Rectal smooth muscle tissue (tissue), 1 donor: ENCODE measurements at regions not wholly inside any gene's neighbourhood (a gene's known extent, or its start where the extent isn't known, plus 50 kb on each side); places are given as distances from the start of the nearest gene placed in this dataset.

Experiments
- H3K27ac ChIP-seq: one replicate; pipeline ENCODE4 v1.7.0; 2013; ENCODE audit warnings: low read depth, low read length, inconsistent platforms
- H3K27me3 ChIP-seq: one replicate; pipeline ENCODE4 v1.7.0; 2013; ENCODE audit warnings: low read length; ENCODE audit not compliant: control insufficient read depth, insufficient read depth
- H3K36me3 ChIP-seq: one replicate; pipeline ENCODE4 v1.7.0; 2013; ENCODE audit warnings: low read length; ENCODE audit not compliant: control insufficient read depth, insufficient read depth
- H3K4me1 ChIP-seq: one replicate; pipeline ENCODE4 v1.7.0; 2013; ENCODE audit warnings: low read length; ENCODE audit not compliant: control insufficient read depth, insufficient read depth
- H3K4me3 ChIP-seq: one replicate; pipeline ENCODE4 v1.7.0; 2013; ENCODE audit warnings: low read length
- H3K9ac ChIP-seq: one replicate; pipeline ENCODE4 v1.7.0; 2013; ENCODE audit warnings: low read length

DNA sequence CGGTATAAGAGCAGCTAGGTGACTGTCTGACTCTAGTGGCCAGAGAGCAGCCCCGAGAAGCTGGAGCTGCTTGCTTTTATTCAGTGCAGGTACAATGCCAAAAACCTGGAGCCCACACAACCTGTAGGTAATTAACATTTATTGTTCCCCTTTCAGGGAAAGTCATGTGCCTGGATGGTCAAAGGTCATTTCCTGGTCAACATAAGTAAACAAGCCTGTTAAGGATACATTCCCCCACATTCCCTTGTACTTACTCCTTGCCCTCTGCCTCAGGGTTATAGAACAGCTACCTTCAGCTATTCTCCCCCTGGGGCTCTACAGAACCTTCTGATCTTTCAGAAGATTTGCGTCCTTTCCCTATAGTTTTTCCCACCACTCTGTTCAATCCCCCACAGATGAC, 253.4 kb downstream of the TMA16 start:
- Histone ChIP-seq H3K4me1 (no peaks in the 10 kb centered on the region), H3K9ac (no peak overlapping the region), H3K4me3 (no peak overlapping the region), H3K27me3 (no peaks in the 10 kb centered on the region), H3K27ac (no peak overlapping the region), H3K36me3 (no peaks in the 10 kb centered on the region)

GRCh38 chr4:163748449-163748848, 254.0 kb downstream of the TMA16 start:
- Histone ChIP-seq H3K4me3 (no peak overlapping the region), H3K27me3 (no peaks in the 10 kb centered on the region), H3K36me3 (no peaks in the 10 kb centered on the region), H3K4me1 (no peaks in the 10 kb centered on the region), H3K9ac (no peak overlapping the region), H3K27ac (no peak overlapping the region)

DNA sequence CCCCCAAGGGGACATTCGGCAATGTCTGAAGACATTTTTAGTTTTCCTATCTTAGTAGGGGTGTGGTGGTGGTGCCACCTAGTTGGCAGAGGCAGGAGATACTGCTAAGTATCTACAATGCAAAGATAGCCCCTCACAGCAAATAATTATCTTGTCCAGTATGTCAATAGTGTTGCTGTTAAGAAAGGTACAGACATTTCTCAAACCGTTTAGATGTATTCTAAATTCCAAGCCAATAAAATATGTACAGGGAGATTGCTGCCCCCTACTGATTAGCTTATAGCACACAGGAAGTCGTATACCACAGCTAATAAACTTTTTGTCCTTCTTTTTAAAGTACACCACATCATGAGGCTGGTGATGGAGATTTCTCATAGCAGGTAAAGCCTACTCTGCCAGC, 260.5 kb downstream of the TMA16 start:
- Histone ChIP-seq H3K4me3 (no peak overlapping the region), H3K9ac (no peak overlapping the region), H3K4me1 (no peaks in the 10 kb centered on the region), H3K27ac (no peak overlapping the region), H3K36me3 (no peaks in the 10 kb centered on the region), H3K27me3 (no peaks in the 10 kb centered on the region)

GRCh38 chr4:163757219-163757618, 262.7 kb downstream of the TMA16 start:
- no peak overlapping the region for H3K9ac ChIP-seq
- H3K36me3 ChIP-seq: no peaks in the 10 kb centered on the region
- no peaks in the 10 kb centered on the region for H3K27me3 ChIP-seq
- H3K27ac ChIP-seq: no peak overlapping the region
- no peaks in the 10 kb centered on the region for H3K4me1 ChIP-seq
- no peak overlapping the region for H3K4me3 ChIP-seq

DNA sequence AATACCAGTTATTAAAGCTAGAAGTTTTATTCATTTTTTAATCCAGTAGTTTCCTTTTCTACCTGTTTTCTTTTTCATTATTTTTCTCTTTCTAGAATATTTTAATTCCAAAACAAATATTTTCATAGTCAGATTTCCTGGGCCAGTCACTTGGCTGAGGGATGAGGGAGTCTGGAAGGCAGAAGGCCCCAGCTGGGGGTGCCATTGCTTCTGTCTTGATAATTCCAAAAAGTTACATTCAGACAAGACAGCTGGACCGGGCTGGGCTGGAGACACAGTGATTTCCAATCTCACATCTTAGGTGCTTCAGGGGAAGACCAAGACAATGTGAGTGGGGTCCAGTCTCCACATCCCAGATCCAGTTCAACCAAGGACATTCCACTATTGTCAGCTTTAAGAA, 263.5 kb downstream of the TMA16 start:
- no peak overlapping the region for H3K4me3 ChIP-seq
- no peaks in the 10 kb centered on the region for H3K36me3 ChIP-seq
- no peaks in the 10 kb centered on the region for H3K4me1 ChIP-seq
- no peak overlapping the region for H3K9ac ChIP-seq
- no peak overlapping the region for H3K27ac ChIP-seq
- H3K27me3 ChIP-seq: no peaks in the 10 kb centered on the region

DNA sequence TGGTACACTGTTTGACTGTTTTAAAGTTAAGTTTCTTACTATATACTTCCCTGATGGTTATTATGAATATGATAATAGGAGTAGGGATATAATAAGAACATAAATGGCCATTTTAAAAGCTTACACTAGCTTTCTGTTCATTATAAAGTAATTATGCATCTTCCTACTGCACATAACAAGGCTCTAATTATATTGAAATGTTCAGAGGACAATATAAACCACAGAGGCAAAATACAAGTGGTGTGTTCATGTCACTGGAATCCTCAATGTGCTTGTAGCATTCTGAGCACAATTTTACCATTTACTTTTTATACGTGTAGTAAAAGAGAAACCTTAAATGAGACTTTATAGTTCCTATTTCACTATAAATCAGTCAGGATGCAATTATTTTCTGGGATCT, 268.3 kb downstream of the TMA16 start:
- Histone ChIP-seq H3K4me1 (no peaks in the 10 kb centered on the region), H3K27me3 (no peaks in the 10 kb centered on the region), H3K9ac (no peak overlapping the region), H3K36me3 (no peaks in the 10 kb centered on the region), H3K27ac (no peak overlapping the region), H3K4me3 (no peak overlapping the region)

GRCh38 chr4:163764569-163764968, 270.1 kb downstream of the TMA16 start:
- H3K4me1 ChIP-seq: no peaks in the 10 kb centered on the region
- H3K27ac ChIP-seq: no peak overlapping the region

DNA sequence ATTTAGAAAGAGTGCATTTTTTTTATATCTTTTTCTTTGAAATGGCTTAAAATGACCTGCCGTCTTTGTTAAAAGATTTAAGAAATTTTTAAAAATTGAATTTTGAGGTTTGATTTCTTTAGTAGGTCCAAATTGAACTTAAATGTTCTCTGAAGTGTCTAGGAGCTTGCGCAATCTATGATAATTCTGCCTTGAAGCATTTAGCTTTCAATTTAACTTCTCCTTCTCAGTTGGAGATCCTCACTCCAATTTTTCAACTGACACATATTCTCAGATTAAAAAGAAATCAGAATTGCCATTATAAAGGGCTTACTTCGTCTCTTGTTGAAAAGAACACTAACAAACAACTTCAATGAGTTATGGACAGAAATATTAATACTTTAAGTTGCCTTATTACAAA, 273.5 kb downstream of the TMA16 start:
- no peak overlapping the region for H3K27ac ChIP-seq
- H3K36me3 ChIP-seq: no peaks in the 10 kb centered on the region
- H3K4me1 ChIP-seq: no peaks in the 10 kb centered on the region
- H3K4me3 ChIP-seq: no peak overlapping the region
- no peak overlapping the region for H3K9ac ChIP-seq
- no peaks in the 10 kb centered on the region for H3K27me3 ChIP-seq

More at GRCh38 chr4:163764569-163764968, 270.1 kb downstream of the TMA16 start:
- Histone ChIP-seq H3K9ac (no peak overlapping the region), H3K36me3 (no peaks in the 10 kb centered on the region), H3K27me3 (no peaks in the 10 kb centered on the region), H3K4me3 (no peak overlapping the region)

- Histone ChIP-seq H3K4me1 (no peaks in the 10 kb centered on the region), H3K36me3 (no peaks in the 10 kb centered on the region), H3K4me3 (no peak overlapping the region), H3K27ac (no peak overlapping the region), H3K9ac (no peak overlapping the region), H3K27me3 (no peaks in the 10 kb centered on the region)
These were observed 277.7 kb downstream of the TMA16 start for GRCh38 chr4:163772238-163772637.

GRCh38 chr4:163773940-163774339, 279.4 kb downstream of the TMA16 start:
- no peaks in the 10 kb centered on the region for H3K4me1 ChIP-seq
- no peak overlapping the region for H3K4me3 ChIP-seq
- H3K27me3 ChIP-seq: no peaks in the 10 kb centered on the region
- H3K36me3 ChIP-seq: no peaks in the 10 kb centered on the region
- no peak overlapping the region for H3K9ac ChIP-seq
- H3K27ac ChIP-seq: no peak overlapping the region

GRCh38 chr4:163776957-163777356, 282.5 kb downstream of the TMA16 start:
- H3K36me3 ChIP-seq: no peaks in the 10 kb centered on the region
- no peak overlapping the region for H3K9ac ChIP-seq
- no peak overlapping the region for H3K27ac ChIP-seq
- H3K4me3 ChIP-seq: no peak overlapping the region
- H3K4me1 ChIP-seq: no peaks in the 10 kb centered on the region
- no peaks in the 10 kb centered on the region for H3K27me3 ChIP-seq

GRCh38 chr4:163781726-163782125, 287.2 kb downstream of the TMA16 start:
- Histone ChIP-seq H3K27ac (no peak overlapping the region), H3K36me3 (no peaks in the 10 kb centered on the region), H3K27me3 (no peaks in the 10 kb centered on the region), H3K9ac (no peak overlapping the region), H3K4me1 (no peaks in the 10 kb centered on the region), H3K4me3 (no peak overlapping the region)

- no peak overlapping the region for H3K4me3 ChIP-seq
- H3K27ac ChIP-seq: no peak overlapping the region
- no peaks in the 10 kb centered on the region for H3K4me1 ChIP-seq
- no peaks in the 10 kb centered on the region for H3K27me3 ChIP-seq
- no peak overlapping the region for H3K9ac ChIP-seq
- no peaks in the 10 kb centered on the region for H3K36me3 ChIP-seq
These were observed 295.7 kb downstream of the TMA16 start for GRCh38 chr4:163790231-163790630.
